Chondrocyte (in vitro differentiated cells): ENCODE measurements at regions not wholly inside any gene's neighbourhood (a gene's known extent, or its start where the extent isn't known, plus 50 kb on each side); places are given as distances from the start of the nearest gene placed in this dataset.

Experiments
- DNase-seq: peaks from one replicate; pipeline ENCODE4 v3.0.0; 2021; ENCODE audit warnings: mixed read lengths, low spot score
- H3K27ac Mint-ChIP-seq: one replicate; pipeline ENCODE4 v1.8.0; 2021; ENCODE audit warnings: mild to moderate bottlenecking, moderate library complexity, mixed read lengths; ENCODE audit not compliant: unreplicated experiment
- H3K27me3 Mint-ChIP-seq: 2 replicates; pipeline ENCODE4 v1.8.0; 2021; ENCODE audit warnings: low read depth, mixed read lengths
- H3K36me3 Mint-ChIP-seq: 2 replicates; pipeline ENCODE4 v1.8.0; 2021; ENCODE audit warnings: low read depth, mixed read lengths
- H3K4me1 Mint-ChIP-seq: 2 replicates; pipeline ENCODE4 v1.8.0; 2021; ENCODE audit warnings: low read depth, mild to moderate bottlenecking, mixed read lengths
- H3K4me3 Mint-ChIP-seq: one replicate; pipeline ENCODE4 v1.8.0; 2021; ENCODE audit warnings: mild to moderate bottlenecking, moderate library complexity, mixed read lengths; ENCODE audit not compliant: unreplicated experiment
- H3K9me3 Mint-ChIP-seq: 2 replicates; pipeline ENCODE4 v1.8.0; 2021; ENCODE audit warnings: low read depth, mixed read lengths
- CTCF ChIP-seq: fragments of 200-600 bp; sonication (generic); IDR thresholded peaks from 2 replicates; pipeline ENCODE4 v1.5.0; 2021; ENCODE audit warnings: antibody characterized with exemption, mild to moderate bottlenecking, moderate library complexity

GRCh38 chr3:73706771-73707170, 82.0 kb upstream of the PDZRN3 start:
- H3K4me3 Mint-ChIP-seq: no peak overlapping the region
- no peak for DNase-seq
- no peak for TF ChIP-seq CTCF
- no peaks in the 10 kb centered on the region for H3K27me3 Mint-ChIP-seq
- H3K36me3 Mint-ChIP-seq: peaks cover 2% of the 10 kb centered on the region
- H3K9me3 Mint-ChIP-seq: peaks cover 5% of the 10 kb centered on the region
- no peak overlapping the region for H3K27ac Mint-ChIP-seq
- peaks cover 10% of the 10 kb centered on the region for H3K4me1 Mint-ChIP-seq

GRCh38 chr3:73705792-73706191, 81.1 kb upstream of the PDZRN3 start:
- Mint-ChIP-seq H3K4me1 (peaks cover 10% of the 10 kb centered on the region), H3K4me3 (no peak overlapping the region), H3K27ac (no peak overlapping the region), H3K27me3 (no peaks in the 10 kb centered on the region), H3K9me3 (no peaks in the 10 kb centered on the region), H3K36me3 (no peaks in the 10 kb centered on the region)
- no peak for TF ChIP-seq CTCF
- DNase-seq: no peak

GRCh38 chr3:73699327-73699726, 74.6 kb upstream of the PDZRN3 start:
- H3K27me3 Mint-ChIP-seq: no peaks in the 10 kb centered on the region
- no peaks in the 10 kb centered on the region for H3K36me3 Mint-ChIP-seq
- H3K4me3 Mint-ChIP-seq: no peak overlapping the region
- H3K27ac Mint-ChIP-seq: no peak overlapping the region
- H3K9me3 Mint-ChIP-seq: peaks cover under 1% of the 10 kb centered on the region
- no peaks in the 10 kb centered on the region for H3K4me1 Mint-ChIP-seq
- no peak for DNase-seq
- TF ChIP-seq CTCF: no peak

GRCh38 chr3:73697020-73697419, 72.3 kb upstream of the PDZRN3 start:
- no peak for DNase-seq
- Mint-ChIP-seq H3K9me3 (peaks cover 8% of the 10 kb centered on the region), H3K4me1 (no peaks in the 10 kb centered on the region), H3K36me3 (no peaks in the 10 kb centered on the region), H3K4me3 (no peak overlapping the region), H3K27ac (no peak overlapping the region), H3K27me3 (no peaks in the 10 kb centered on the region)
- no peak for TF ChIP-seq CTCF

GRCh38 chr3:73695841-73696240, 71.1 kb upstream of the PDZRN3 start:
- no peaks in the 10 kb centered on the region for H3K36me3 Mint-ChIP-seq
- no peak for DNase-seq
- H3K4me3 Mint-ChIP-seq: no peak overlapping the region
- no peaks in the 10 kb centered on the region for H3K4me1 Mint-ChIP-seq
- no peak for TF ChIP-seq CTCF
- H3K9me3 Mint-ChIP-seq: peaks cover 8% of the 10 kb centered on the region
- no peaks in the 10 kb centered on the region for H3K27me3 Mint-ChIP-seq
- H3K27ac Mint-ChIP-seq: no peak overlapping the region
